Middle frontal gyrus (tissue), 1 donor: ENCODE measurements at regions not wholly inside any gene's neighbourhood (a gene's known extent, or its start where the extent isn't known, plus 50 kb on each side); places are given as distances from the start of the nearest gene placed in this dataset.
A peak's percentile ranks its signal among the peaks of the same experiment; 100 is the strongest.
"Not testable (repeated sequence)": the region's sequence is repeated elsewhere in the genome, so short reads cannot be mapped to it uniquely, and the experiment has no call there.

Experiments used
- DNase-seq: peaks from one replicate; pipeline ENCODE4 v3.0.0-alpha.2; 2015; ENCODE audit warnings: low spot score; ENCODE audit errors: extremely low spot score

- no peak for DNase-seq
Measured at GRCh38 chr11:46223252-46223513, 54.3 kb upstream of the CREB3L1 start.

GRCh38 chr11:46222490-46223251, 54.8 kb upstream of the CREB3L1 start:
- no peak for DNase-seq

GRCh38 chr11:46220313-46220712, 57.1 kb upstream of the CREB3L1 start:
- DNase-seq = no peak

GRCh38 chr11:46216765-46217089, 60.7 kb upstream of the CREB3L1 start:
- no peak for DNase-seq

- DNase-seq = no peak
Measured at GRCh38 chr11:46216019-46216764, 61.3 kb upstream of the CREB3L1 start.

GRCh38 chr11:46215208-46215931, 62.1 kb upstream of the CREB3L1 start:
- DNase-seq = no peak

GRCh38 chr11:46212720-46213119, 64.7 kb upstream of the CREB3L1 start:
- no peak for DNase-seq

- no peak for DNase-seq
Measured at GRCh38 chr11:46210856-46211255, 66.6 kb upstream of the CREB3L1 start.

- no peak for DNase-seq
Measured at GRCh38 chr11:46210133-46210636, 67.3 kb upstream of the CREB3L1 start.

- not testable (repeated sequence) for DNase-seq
Measured at GRCh38 chr11:46209624-46210023, 67.8 kb upstream of the CREB3L1 start.

- no peak for DNase-seq
Measured at GRCh38 chr11:46208803-46209202, 68.7 kb upstream of the CREB3L1 start.

- DNase-seq = no peak
Measured at GRCh38 chr11:46207270-46207669, 70.2 kb upstream of the CREB3L1 start.

- DNase-seq = not testable (repeated sequence)
Measured at GRCh38 chr11:46204415-46204814, 73.0 kb upstream of the CREB3L1 start.

- no peak for DNase-seq
Measured at GRCh38 chr11:46203746-46204145, 73.7 kb upstream of the CREB3L1 start.

GRCh38 chr11:46202696-46203391, 74.6 kb upstream of the CREB3L1 start:
- DNase-seq = no peak

GRCh38 chr11:46202149-46202548, 75.3 kb upstream of the CREB3L1 start:
- no peak for DNase-seq

GRCh38 chr11:46200537-46201281, 76.8 kb upstream of the CREB3L1 start:
- no peak for DNase-seq

- DNase-seq = peak; percentile 26
Measured at GRCh38 chr11:46198245-46199240, 77.3 kb upstream of the PHF21A start.

GRCh38 chr11:46197421-46197820, 76.2 kb upstream of the PHF21A start:
- DNase-seq = no peak

GRCh38 chr11:46188017-46188416, 66.8 kb upstream of the PHF21A start:
- no peak for DNase-seq
